ENCODE measurements at regions not wholly inside any gene's neighbourhood (a gene's known extent, or its start where the extent isn't known, plus 50 kb on each side); places are given as distances from the start of the nearest gene placed in this dataset.

GRCh38 chr5:92616085-92616484 lies 964.9 kb downstream of the NR2F1-AS1 start:
- TF ChIP-seq, protein P1, sequence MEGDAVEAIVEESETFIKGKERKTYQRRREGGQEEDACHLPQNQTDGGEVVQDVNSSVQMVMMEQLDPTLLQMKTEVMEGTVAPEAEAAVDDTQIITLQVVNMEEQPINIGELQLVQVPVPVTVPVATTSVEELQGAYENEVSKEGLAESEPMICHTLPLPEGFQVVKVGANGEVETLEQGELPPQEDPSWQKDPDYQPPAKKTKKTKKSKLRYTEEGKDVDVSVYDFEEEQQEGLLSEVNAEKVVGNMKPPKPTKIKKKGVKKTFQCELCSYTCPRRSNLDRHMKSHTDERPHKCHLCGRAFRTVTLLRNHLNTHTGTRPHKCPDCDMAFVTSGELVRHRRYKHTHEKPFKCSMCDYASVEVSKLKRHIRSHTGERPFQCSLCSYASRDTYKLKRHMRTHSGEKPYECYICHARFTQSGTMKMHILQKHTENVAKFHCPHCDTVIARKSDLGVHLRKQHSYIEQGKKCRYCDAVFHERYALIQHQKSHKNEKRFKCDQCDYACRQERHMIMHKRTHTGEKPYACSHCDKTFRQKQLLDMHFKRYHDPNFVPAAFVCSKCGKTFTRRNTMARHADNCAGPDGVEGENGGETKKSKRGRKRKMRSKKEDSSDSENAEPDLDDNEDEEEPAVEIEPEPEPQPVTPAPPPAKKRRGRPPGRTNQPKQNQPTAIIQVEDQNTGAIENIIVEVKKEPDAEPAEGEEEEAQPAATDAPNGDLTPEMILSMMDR (IDR thresholded peaks at IDR 0.05 in 4 of 5, conservative IDR thresholded peaks at IDR 0.05 in 1 of 5): no peak
- no peak for TF ChIP-seq POLR2A (IDR thresholded peaks at IDR 0.05)
